ENCODE measurements at regions not wholly inside any gene's neighbourhood (a gene's known extent, or its start where the extent isn't known, plus 50 kb on each side); places are given as distances from the start of the nearest gene placed in this dataset.

- TF ChIP-seq, protein P1, sequence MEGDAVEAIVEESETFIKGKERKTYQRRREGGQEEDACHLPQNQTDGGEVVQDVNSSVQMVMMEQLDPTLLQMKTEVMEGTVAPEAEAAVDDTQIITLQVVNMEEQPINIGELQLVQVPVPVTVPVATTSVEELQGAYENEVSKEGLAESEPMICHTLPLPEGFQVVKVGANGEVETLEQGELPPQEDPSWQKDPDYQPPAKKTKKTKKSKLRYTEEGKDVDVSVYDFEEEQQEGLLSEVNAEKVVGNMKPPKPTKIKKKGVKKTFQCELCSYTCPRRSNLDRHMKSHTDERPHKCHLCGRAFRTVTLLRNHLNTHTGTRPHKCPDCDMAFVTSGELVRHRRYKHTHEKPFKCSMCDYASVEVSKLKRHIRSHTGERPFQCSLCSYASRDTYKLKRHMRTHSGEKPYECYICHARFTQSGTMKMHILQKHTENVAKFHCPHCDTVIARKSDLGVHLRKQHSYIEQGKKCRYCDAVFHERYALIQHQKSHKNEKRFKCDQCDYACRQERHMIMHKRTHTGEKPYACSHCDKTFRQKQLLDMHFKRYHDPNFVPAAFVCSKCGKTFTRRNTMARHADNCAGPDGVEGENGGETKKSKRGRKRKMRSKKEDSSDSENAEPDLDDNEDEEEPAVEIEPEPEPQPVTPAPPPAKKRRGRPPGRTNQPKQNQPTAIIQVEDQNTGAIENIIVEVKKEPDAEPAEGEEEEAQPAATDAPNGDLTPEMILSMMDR (IDR thresholded peaks at IDR 0.05; ENCODE audit: insufficient read depth, low read length, poor library complexity, severe bottlenecking) = no peak
- no peaks in the 10 kb centered on the region for H3K36me3 ChIP-seq (ENCODE audit: control insufficient read depth, insufficient read depth, low read length)
- no peak for DNase-seq (ENCODE audit: low read depth)
- no peaks in the 10 kb centered on the region for H3K27me3 ChIP-seq (ENCODE audit: control insufficient read depth, insufficient read depth, low read length)
- H3K4me3 ChIP-seq (ENCODE audit: low read depth, low read length) = no peak overlapping the region
These were observed 312.4 kb downstream of the FOXG1 start for GRCh38 chr14:29078810-29079522.

- TF ChIP-seq, protein P1 (IDR thresholded peaks at IDR 0.05; ENCODE audit: insufficient read depth, low read length, poor library complexity, severe bottlenecking) = peak; percentile 45
- Histone ChIP-seq H3K27me3 (ENCODE audit: control insufficient read depth, insufficient read depth, low read length) (no peaks in the 10 kb centered on the region), H3K4me3 (ENCODE audit: low read depth, low read length) (no peak overlapping the region), H3K36me3 (ENCODE audit: control insufficient read depth, insufficient read depth, low read length) (no peaks in the 10 kb centered on the region)
- DNase-seq (ENCODE audit: low read depth) = no peak
These were observed 319.0 kb downstream of the FOXG1 start for GRCh38 chr14:29085546-29085945.

GRCh38 chr14:29089849-29090248 is 323.3 kb downstream of the FOXG1 start:
- no peaks in the 10 kb centered on the region for H3K27me3 ChIP-seq (ENCODE audit: control insufficient read depth, insufficient read depth, low read length)
- H3K4me3 ChIP-seq (ENCODE audit: low read depth, low read length) = no peak overlapping the region
- TF ChIP-seq, protein P1 (IDR thresholded peaks at IDR 0.05; ENCODE audit: insufficient read depth, low read length, poor library complexity, severe bottlenecking) = no peak
- no peak for DNase-seq (ENCODE audit: low read depth)
- H3K36me3 ChIP-seq (ENCODE audit: control insufficient read depth, insufficient read depth, low read length) = no peaks in the 10 kb centered on the region

DNA sequence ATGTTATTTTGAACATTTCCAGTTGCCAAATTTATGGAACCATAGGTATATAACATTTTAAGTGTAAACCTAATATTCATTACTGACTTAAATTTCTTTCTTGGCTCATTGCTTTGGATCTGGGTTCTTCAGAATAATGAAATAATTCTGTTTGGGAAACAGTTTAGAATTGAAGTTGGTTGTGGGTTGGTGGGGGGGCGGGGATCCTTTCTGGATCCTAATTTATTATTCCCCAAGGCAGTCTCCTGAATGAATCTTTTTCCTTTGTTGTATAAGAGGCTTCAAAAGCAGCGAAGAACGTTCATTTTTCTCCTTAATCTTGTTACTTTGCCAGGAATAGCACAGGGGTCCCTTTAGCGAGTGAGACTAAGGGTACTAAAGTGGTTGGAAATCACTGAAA is 325.5 kb downstream of the FOXG1 start:
- Histone ChIP-seq H3K27me3 (ENCODE audit: control insufficient read depth, insufficient read depth, low read length) (no peaks in the 10 kb centered on the region), H3K36me3 (ENCODE audit: control insufficient read depth, insufficient read depth, low read length) (no peaks in the 10 kb centered on the region), H3K4me3 (ENCODE audit: low read depth, low read length) (no peak overlapping the region)
- TF ChIP-seq, protein P1 (IDR thresholded peaks at IDR 0.05; ENCODE audit: insufficient read depth, low read length, poor library complexity, severe bottlenecking) = no peak
- no peak for DNase-seq (ENCODE audit: low read depth)

DNA sequence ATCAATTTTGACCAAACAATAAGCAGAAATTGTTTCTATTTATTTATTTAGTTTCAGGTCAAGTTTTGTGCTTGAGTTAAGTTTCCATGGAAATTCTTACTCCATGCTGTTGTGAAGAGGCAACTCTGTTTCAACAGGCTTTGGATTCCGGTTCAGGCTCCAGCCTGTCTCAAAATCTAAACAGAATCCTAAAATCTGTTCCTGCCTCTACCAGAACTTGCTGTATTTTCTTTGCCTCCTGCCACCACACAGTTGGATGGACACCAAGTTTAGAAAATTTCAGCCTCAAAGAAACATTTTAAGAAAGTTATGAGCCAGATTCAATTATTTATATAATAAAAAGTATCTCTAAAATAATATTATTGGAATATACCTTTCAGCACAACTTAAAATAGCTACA is 330.9 kb downstream of the FOXG1 start:
- TF ChIP-seq, protein P1 (IDR thresholded peaks at IDR 0.05; ENCODE audit: insufficient read depth, low read length, poor library complexity, severe bottlenecking) = no peak
- no peaks in the 10 kb centered on the region for H3K36me3 ChIP-seq (ENCODE audit: control insufficient read depth, insufficient read depth, low read length)
- no peak overlapping the region for H3K4me3 ChIP-seq (ENCODE audit: low read depth, low read length)
- no peak for DNase-seq (ENCODE audit: low read depth)
- H3K27me3 ChIP-seq (ENCODE audit: control insufficient read depth, insufficient read depth, low read length) = no peaks in the 10 kb centered on the region

DNA sequence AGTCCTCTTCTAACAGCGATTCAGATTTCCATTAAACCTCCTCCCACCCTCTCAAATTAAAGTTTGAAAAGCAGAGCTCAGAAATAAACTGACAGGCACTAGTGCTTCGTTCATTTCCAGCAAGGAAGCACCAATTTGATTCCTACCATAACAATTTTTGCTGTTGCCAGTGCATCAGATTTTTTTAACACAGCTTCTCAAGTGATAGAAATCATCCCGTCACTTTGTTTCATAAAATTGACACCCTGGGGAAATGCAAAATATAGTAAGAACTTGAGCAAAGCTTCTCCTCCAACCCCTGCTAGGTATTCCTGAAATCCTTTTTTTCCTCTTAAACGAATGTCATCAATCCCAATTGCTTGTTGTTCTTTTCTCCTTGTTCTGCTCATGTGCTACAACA is 332.1 kb downstream of the FOXG1 start:
- no peak for DNase-seq (ENCODE audit: low read depth)
- no peaks in the 10 kb centered on the region for H3K27me3 ChIP-seq (ENCODE audit: control insufficient read depth, insufficient read depth, low read length)
- no peaks in the 10 kb centered on the region for H3K36me3 ChIP-seq (ENCODE audit: control insufficient read depth, insufficient read depth, low read length)
- H3K4me3 ChIP-seq (ENCODE audit: low read depth, low read length) = no peak overlapping the region
- TF ChIP-seq, protein P1 (IDR thresholded peaks at IDR 0.05; ENCODE audit: insufficient read depth, low read length, poor library complexity, severe bottlenecking) = no peak
